ENCODE measurements at regions not wholly inside any gene's neighbourhood (a gene's known extent, or its start where the extent isn't known, plus 50 kb on each side); places are given as distances from the start of the nearest gene placed in this dataset.

DNA sequence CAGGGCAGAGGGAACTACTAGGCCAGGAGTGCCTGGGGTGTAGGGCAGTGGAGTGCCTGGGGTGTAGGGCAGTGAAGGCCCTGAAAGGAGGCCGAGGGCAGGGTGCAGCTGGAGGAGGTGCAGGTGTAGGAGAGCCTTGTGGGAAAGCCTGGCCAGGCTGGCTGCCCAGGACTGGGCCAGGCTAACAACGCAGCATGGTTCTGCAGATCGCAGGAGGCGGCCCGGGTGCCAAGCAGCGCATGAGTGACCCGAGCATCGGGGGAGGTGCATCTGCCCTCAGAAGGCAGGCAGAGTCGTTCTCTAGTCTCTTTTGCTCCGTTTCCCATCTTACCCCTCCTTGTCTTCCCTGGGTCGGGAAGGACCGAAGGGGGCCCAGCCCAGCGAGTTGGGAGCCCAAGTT, 151.5 kb upstream of the PHACTR3 start:
- TF ChIP-seq POLR2A (IDR thresholded peaks at IDR 0.05; ENCODE audit: low read depth, low read length) (no peak), RFX5 (IDR thresholded peaks at IDR 0.05; ENCODE audit: low read depth, low read length) (no peak), CTCF (conservative IDR thresholded peaks at IDR 0.05; ENCODE audit: low read depth, low read length) (no peak), RAD21 (IDR thresholded peaks at IDR 0.05; ENCODE audit: low read length) (no peak), MAFK (IDR thresholded peaks at IDR 0.05; ENCODE audit: low read depth, low read length) (no peak), SMC3 (IDR thresholded peaks at IDR 0.05; ENCODE audit: low read depth, low read length) (no peak), RCOR1 (IDR thresholded peaks at IDR 0.05; ENCODE audit: insufficient replicate concordance, low read length) (no peak), CHD1 (IDR thresholded peaks at IDR 0.05; ENCODE audit: low read depth, low read length) (no peak), MAZ (IDR thresholded peaks at IDR 0.05; ENCODE audit: borderline replicate concordance, low read depth, low read length) (no peak), MXI1 (IDR thresholded peaks at IDR 0.05; ENCODE audit: borderline replicate concordance, low read depth, low read length) (no peak), CEBPB (IDR thresholded peaks at IDR 0.05; ENCODE audit: low read depth, low read length) (no peak)
- TF ChIP-seq, protein P1, sequence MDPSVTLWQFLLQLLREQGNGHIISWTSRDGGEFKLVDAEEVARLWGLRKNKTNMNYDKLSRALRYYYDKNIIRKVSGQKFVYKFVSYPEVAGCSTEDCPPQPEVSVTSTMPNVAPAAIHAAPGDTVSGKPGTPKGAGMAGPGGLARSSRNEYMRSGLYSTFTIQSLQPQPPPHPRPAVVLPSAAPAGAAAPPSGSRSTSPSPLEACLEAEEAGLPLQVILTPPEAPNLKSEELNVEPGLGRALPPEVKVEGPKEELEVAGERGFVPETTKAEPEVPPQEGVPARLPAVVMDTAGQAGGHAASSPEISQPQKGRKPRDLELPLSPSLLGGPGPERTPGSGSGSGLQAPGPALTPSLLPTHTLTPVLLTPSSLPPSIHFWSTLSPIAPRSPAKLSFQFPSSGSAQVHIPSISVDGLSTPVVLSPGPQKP (IDR thresholded peaks at IDR 0.05; ENCODE audit: borderline replicate concordance, low read depth, low read length) = no peak
- TF ChIP-seq, protein P2, sequence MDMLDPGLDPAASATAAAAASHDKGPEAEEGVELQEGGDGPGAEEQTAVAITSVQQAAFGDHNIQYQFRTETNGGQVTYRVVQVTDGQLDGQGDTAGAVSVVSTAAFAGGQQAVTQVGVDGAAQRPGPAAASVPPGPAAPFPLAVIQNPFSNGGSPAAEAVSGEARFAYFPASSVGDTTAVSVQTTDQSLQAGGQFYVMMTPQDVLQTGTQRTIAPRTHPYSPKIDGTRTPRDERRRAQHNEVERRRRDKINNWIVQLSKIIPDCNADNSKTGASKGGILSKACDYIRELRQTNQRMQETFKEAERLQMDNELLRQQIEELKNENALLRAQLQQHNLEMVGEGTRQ (IDR thresholded peaks at IDR 0.05; ENCODE audit: low read depth, low read length) = no peak
